Fibroblast of lung (primary cell): ENCODE measurements at regions not wholly inside any gene's neighbourhood (a gene's known extent, or its start where the extent isn't known, plus 50 kb on each side); places are given as distances from the start of the nearest gene placed in this dataset.

Source experiments
- CTCF ChIP-seq, 2 donors: IDR thresholded peaks in 1 of 2; conservative IDR thresholded peaks in 1 of 2; 1 replicate in 1 of 2; 2 replicates in 1 of 2; pipeline ENCODE4 v1.5.1; 2011 to 2012; ENCODE audit warnings: low read length in 2 of 2, control low read depth in 1 of 2, inconsistent platforms in 1 of 2, low read depth in 1 of 2, mild to moderate bottlenecking in 1 of 2
- EZH2 ChIP-seq: IDR thresholded peaks from 2 replicates; pipeline ENCODE4 v1.5.1; 2012; ENCODE audit warnings: low read length, control low read depth, mild to moderate bottlenecking; ENCODE audit errors: missing control alignments

- TF ChIP-seq CTCF (conservative IDR thresholded peaks at IDR 0.05 in 1 of 2, IDR thresholded peaks at IDR 0.05 in 1 of 2; ENCODE audit: low read depth in 1 of 2, low read length in 2 of 2), result no peak
- TF ChIP-seq EZH2, result no peak
These were observed 164.0 kb downstream of the PMP22 start for GRCh38 chr17:15101175-15101574.
